ENCODE measurements at regions not wholly inside any gene's neighbourhood (a gene's known extent, or its start where the extent isn't known, plus 50 kb on each side); places are given as distances from the start of the nearest gene placed in this dataset.

DNA sequence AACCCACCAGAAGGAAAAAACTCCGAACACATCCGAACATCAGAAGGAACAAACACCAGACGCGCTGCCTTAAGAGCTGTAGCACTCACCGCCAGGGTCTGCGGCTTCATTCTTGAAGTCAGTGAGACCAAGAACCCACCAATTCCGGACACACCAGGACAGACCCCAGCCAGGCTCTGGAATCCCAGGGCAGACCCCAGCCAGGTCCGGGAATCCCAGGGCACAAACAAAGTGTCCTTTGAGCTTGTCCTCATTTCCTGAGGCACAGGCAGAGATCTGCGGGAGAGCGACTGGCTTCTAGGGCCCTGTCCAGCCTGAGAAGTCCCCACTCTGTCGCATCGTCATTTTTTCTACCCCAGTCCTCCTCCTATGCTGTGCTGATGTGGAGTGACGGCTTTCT is 461.1 kb downstream of the ACTL7B start:
- TF ChIP-seq, protein P1, sequence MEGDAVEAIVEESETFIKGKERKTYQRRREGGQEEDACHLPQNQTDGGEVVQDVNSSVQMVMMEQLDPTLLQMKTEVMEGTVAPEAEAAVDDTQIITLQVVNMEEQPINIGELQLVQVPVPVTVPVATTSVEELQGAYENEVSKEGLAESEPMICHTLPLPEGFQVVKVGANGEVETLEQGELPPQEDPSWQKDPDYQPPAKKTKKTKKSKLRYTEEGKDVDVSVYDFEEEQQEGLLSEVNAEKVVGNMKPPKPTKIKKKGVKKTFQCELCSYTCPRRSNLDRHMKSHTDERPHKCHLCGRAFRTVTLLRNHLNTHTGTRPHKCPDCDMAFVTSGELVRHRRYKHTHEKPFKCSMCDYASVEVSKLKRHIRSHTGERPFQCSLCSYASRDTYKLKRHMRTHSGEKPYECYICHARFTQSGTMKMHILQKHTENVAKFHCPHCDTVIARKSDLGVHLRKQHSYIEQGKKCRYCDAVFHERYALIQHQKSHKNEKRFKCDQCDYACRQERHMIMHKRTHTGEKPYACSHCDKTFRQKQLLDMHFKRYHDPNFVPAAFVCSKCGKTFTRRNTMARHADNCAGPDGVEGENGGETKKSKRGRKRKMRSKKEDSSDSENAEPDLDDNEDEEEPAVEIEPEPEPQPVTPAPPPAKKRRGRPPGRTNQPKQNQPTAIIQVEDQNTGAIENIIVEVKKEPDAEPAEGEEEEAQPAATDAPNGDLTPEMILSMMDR (IDR thresholded peaks at IDR 0.05; ENCODE audit: low read length): no peak
- TF ChIP-seq EZH2 (IDR thresholded peaks at IDR 0.05; ENCODE audit: borderline replicate concordance, low read length): no peak

All from OCI-LY1 (cell line).